Sciatic nerve (tissue), 2 donors: ENCODE measurements at regions not wholly inside any gene's neighbourhood (a gene's known extent, or its start where the extent isn't known, plus 50 kb on each side); places are given as distances from the start of the nearest gene placed in this dataset.
"Not testable (repeated sequence)": the region's sequence is repeated elsewhere in the genome, so short reads cannot be mapped to it uniquely, and the experiment has no call there.

Source experiments
- ATAC-seq: fragments of 200-7000 bp; cut with Tn5 transposase; one replicate; pipeline ENCODE4 v1.9.1; 2020; ENCODE audit warnings: mild to moderate bottlenecking, moderate library complexity
- DNase-seq: peaks from one replicate; pipeline ENCODE4 v3.0.0-alpha.2; 2020; ENCODE audit warnings: low spot score
- intact Hi-C: fragments of 100-400 bp; cut with DNase I; formaldehyde crosslinking; loops from one replicate; pipeline ENCODE4 v1.14.2; 2022
- donor health status: DM: no; HTN: no; CAD: no.
- donor health status: DM: no; HTN: no; CAD: no.

DNA sequence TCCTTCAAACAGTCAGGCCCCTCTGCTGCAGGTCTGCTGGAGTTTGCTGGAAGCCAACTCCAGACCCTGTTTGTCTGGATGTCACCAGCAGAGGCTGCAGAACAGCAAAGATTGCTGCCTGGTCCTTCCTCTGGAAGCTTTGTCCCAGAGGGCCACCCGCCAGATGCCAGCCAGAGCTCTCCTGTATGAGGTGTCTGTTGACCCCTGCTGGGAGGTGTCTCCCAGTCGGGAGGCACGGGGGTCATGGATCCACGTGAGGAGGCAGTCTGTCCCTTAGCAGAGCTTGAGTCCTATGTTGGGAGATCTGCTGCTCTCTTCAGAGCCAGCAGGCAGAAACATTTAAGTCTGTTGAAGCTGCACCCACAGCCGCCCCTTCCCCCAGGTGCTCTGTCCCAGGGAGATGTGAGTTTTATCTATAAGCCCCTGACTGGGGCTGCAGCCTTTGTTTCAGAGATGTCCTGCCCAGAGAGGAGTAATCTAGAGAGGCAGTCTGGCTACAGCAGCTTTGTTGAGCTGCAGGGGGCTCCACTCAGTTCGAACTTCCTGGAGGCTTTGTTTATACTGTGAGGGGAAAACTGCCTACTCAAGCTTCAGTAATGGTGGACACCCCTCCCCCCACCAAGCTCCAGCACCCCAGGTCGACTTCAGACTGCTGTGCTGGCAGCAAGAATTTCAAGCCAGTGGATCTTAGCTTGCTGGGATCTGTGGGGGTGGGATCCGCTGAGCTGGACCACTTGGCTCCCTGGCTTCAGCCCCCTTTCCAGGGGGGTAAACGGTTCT lies 72.1 kb downstream of the OGFRL1 start:
- ATAC-seq, intact Hi-C loops, DNase-seq: not testable (repeated sequence)

GRCh38 chr6:71364889-71365542 lies 76.4 kb downstream of the OGFRL1 start:
- no peak for ATAC-seq
- intact Hi-C loops = no loop called here
- no peak for DNase-seq

GRCh38 chr6:71367756-71368155 lies 79.1 kb downstream of the OGFRL1 start:
- no peak for ATAC-seq
- intact Hi-C loops = no loop called here
- no peak for DNase-seq

GRCh38 chr6:71368284-71368683 lies 79.7 kb downstream of the OGFRL1 start:
- ATAC-seq = no peak
- DNase-seq = no peak
- intact Hi-C loops = no loop called here

DNA sequence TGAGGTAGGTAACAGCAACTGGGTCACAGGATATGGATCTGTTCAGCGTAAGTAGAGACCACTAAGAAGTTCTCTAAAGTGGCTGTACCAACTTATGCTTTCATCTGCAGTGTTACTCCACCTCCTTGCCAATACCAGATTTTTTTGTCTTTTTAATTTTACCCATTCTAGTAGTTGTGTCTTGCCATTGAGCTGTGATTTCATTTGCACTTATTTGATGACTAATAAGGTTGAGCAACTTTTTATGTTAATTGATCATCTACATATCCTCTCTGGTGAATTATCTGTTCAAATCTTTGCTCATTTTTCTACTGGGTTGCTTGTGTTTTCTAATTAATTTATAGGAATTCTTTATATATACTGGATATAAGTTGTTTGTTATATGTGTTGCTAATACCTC lies 82.9 kb downstream of the OGFRL1 start:
- intact Hi-C loops = no loop called here
- ATAC-seq (no peak), DNase-seq (no peak)

DNA sequence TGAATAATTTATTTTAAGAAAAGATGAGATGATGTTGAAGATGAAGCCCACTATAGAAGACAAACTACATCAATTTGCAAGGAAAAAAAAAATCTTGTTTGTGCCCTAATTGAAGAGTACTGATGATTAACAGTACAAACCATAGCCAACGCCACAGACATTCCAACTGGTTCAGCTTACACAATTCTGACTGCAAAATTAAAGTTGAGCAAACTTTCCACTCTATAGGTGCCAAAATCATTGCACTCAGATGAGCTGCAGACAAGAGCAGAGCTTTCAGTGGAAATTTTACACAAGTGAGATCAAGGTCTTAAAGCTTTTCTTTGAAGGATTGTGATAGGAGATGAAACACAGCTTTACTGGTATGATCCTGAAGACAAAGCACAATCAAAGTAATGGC lies 85.3 kb downstream of the OGFRL1 start:
- DNase-seq = no peak
- ATAC-seq = no peak
- intact Hi-C loops = no loop called here

- ATAC-seq (no peak), DNase-seq (no peak)
- intact Hi-C loops = no loop called here
Measured at GRCh38 chr6:71375676-71376075, 87.1 kb downstream of the OGFRL1 start.

GRCh38 chr6:71376830-71377229 lies 88.2 kb downstream of the OGFRL1 start:
- DNase-seq = no peak
- intact Hi-C loops = no loop called here
- ATAC-seq = no peak

DNA sequence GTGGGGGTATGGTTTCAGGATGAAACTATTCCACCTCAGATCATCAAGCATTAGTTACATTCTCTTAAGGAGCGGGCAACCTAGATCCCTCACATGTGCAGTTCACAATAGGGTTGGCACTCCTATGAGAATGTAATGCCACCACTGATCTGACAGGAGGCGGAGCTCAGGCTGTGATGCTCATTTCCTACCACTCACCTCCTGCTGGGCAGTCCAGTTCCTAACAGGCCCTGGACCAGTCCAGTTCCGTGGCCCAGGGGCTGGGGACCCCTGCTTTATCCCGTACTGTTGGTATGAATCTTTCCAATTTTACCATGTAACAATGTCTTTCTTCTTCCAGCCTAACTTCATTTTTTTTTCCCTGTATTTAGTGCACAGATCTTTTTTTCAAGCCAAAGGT lies 94.9 kb downstream of the OGFRL1 start:
- no peak for DNase-seq
- intact Hi-C loops = loop anchor here (10.0 kb wide), 1 partner anchor 121 kb away; no protein-coding TSS in a partner anchor
- peak; percentile 38 for ATAC-seq

DNA sequence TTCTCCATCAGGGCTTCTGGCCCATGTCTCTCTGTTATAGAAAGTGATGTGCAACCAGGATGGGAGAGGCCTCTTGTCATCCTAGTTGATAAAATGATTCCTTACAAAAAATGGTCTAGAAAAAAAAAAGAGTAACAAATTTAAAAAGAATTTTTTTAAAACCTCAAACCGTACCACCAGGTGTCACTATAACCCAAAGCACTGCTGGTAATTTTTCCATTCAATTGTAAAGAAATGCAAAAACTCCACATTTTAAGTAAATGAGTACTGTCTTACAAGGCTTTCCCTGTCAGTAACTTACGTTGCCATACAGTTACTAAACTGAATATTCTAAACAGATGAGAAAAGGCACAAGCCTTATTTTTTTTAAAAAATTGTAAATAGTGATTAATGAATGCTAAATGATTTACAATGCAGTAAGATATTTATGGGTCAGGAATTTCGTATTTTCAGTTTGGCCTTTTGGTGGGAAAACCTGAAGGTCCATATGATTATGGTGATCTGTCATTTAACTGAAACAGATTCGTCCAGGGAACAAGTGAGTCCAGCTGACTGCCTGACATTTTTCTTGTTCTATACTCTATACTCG lies 95.4 kb downstream of the OGFRL1 start:
- intact Hi-C loops = loop anchor here (10.0 kb wide), 1 partner anchor 121 kb away; no protein-coding TSS in a partner anchor
- DNase-seq (no peak), ATAC-seq (no peak)

GRCh38 chr6:71385111-71385822 lies 96.7 kb downstream of the OGFRL1 start:
- intact Hi-C loops = loop anchor here (10.0 kb wide), 1 partner anchor 120 kb away; no protein-coding TSS in a partner anchor
- ATAC-seq = no peak
- DNase-seq = no peak

DNA sequence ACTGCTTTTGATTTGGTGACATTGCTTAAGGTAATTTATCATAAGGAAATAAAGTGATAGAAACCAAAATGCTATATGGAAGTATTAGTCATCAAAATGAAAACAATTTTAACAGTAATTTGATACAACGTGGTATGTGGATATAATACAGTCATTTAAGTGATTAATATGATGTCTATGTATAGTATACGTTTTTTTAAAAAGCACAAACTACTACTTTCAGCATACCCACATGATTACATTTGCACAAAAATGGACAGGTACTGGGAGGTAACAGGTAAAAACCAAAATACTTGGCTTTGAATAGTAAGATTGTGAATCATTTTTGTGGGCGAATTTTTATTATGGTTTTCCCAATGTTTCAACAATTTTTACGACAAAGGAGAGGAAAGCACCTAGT lies 97.6 kb downstream of the OGFRL1 start:
- intact Hi-C loops = loop anchor here (10.0 kb wide), 1 partner anchor 119 kb away; no protein-coding TSS in a partner anchor
- DNase-seq (no peak), ATAC-seq (no peak)

GRCh38 chr6:71387179-71387578 lies 98.6 kb downstream of the OGFRL1 start:
- DNase-seq = no peak
- intact Hi-C loops = loop anchor here (10.0 kb wide), 1 partner anchor 118 kb away; no protein-coding TSS in a partner anchor
- ATAC-seq = peak; percentile 72

DNA sequence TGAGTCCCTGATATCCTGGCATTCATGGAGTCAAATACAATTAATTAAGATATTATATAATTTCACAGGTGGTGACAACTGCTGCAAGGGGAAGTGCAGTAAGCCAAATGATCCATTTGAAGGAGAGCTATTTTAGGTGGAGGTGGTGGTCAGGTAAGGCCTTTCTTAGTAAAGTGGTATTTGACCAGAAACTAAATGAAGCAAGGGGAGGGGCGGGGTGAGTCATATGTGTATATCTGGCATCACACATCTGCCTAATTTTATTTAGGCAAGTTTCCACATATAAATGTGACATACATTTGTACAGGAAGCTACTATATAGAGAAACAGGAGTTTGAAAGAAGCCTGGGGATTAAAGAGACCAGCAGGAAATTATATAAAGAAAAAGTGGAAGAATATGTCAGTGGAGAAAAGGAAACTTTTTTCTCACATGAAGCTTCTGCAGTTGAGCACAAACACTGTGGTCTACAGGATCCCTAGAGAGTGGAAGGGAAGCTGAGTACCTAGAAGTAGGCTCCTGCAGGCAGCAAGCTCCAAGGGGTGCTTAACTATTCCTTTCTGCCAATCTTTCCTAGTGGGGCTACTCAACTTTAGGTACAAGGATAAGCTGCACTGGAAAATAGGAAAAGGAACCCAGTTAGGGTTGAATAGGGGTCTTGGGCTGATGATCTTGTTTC lies 99.6 kb downstream of the OGFRL1 start:
- intact Hi-C loops = loop anchor here (10.0 kb wide), 1 partner anchor 117 kb away; no protein-coding TSS in a partner anchor
- ATAC-seq (no peak), DNase-seq (no peak)

- intact Hi-C loops = loop anchor here (10.0 kb wide), 1 partner anchor 116 kb away; no protein-coding TSS in a partner anchor
- ATAC-seq = no peak
- no peak for DNase-seq
Measured at GRCh38 chr6:71388856-71389527, 100.4 kb downstream of the OGFRL1 start.

DNA sequence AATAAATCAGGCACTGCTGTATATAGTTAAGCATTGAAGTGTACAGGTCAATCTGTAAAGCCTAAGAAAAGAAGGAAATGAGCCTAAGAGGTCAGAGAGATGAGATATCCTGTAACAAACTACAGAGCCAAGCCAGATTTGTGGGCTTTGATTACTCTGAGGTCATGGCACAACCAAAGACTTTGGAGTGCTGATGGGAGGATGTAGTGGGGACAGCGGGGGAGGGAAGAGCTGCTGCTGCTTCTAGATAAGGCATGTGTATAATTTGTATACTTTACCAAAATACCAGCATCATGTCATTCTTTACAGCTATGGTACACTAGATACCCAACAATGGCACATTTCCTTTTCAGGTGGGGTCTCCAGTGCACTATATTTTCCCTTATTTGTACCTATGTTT lies 102.5 kb downstream of the OGFRL1 start:
- ATAC-seq = no peak

DNA sequence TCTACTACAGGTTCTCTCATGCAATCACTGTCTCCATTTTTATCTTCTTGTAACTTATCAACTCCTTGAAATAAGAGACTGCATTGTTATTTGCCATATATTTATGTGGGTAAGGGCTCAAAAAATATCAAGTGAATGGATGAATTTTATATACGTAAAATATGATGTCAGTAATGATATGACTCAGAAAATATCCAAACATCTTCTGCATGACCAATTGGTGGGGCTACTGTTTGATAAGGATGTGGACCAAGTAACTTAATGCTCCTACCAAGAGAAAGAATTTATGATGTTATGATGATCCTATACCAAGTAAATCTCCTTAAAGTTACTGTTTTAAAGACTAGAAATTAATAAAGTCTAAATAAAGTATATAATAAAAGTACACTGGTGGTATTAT lies 103.7 kb downstream of the OGFRL1 start:
- ATAC-seq = no peak
- intact Hi-C loops = loop anchor here (5.0 kb wide), 1 partner anchor 1065 kb away; no protein-coding TSS in a partner anchor
- DNase-seq = no peak

More for the DNA sequence above, 102.5 kb downstream of the OGFRL1 start:
- intact Hi-C loops = loop anchor here (5.0 kb wide), 1 partner anchor 1066 kb away; no protein-coding TSS in a partner anchor
- no peak for DNase-seq

- peak; percentile 60 for ATAC-seq
- no peak for DNase-seq
- intact Hi-C loops = loop anchor here (5.0 kb wide), 1 partner anchor 1064 kb away; no protein-coding TSS in a partner anchor
Measured at GRCh38 chr6:71393471-71393870, 104.9 kb downstream of the OGFRL1 start.
